ENCODE measurements at regions not wholly inside any gene's neighbourhood (a gene's known extent, or its start where the extent isn't known, plus 50 kb on each side); places are given as distances from the start of the nearest gene placed in this dataset.

DNA sequence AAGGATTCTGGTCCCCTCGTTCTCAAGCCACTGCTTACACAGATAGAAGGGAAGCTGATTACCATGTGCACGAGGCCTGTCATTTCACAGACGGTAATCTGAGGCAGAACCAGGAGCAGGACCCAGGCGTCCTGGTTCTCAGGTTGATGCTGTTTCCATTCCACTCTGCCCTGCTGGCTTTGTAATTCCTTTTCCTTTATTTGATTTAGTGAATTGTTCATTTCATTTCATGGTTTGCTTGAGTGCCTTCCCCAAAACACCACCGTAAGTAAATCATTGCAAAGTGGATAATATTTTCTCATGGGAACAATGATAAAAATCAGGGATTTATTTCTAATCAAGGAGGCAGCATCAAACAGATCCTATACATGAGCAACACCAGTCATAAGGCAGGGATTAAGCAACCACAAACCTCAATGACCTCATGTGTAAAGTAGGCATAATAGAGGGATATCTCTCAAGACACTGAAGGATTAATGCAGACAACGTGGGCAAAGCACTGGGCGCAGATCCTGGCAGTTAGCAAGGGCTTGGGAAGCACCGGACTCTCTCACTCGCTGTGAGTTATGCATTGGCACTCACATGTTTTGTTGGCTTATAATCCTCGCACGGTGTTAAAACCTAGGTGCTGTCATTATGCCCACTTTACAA, 229.5 kb upstream of the FOXQ1 start:
- Histone ChIP-seq H3K9me3 (no peaks in the 10 kb centered on the region), H3K4me1 (no peaks in the 10 kb centered on the region), H3K4me3 (no peak overlapping the region), H3K36me3 (no peaks in the 10 kb centered on the region), H3K27ac (no peak overlapping the region), H3K27me3 (no peaks in the 10 kb centered on the region)
- TF ChIP-seq, protein P1, sequence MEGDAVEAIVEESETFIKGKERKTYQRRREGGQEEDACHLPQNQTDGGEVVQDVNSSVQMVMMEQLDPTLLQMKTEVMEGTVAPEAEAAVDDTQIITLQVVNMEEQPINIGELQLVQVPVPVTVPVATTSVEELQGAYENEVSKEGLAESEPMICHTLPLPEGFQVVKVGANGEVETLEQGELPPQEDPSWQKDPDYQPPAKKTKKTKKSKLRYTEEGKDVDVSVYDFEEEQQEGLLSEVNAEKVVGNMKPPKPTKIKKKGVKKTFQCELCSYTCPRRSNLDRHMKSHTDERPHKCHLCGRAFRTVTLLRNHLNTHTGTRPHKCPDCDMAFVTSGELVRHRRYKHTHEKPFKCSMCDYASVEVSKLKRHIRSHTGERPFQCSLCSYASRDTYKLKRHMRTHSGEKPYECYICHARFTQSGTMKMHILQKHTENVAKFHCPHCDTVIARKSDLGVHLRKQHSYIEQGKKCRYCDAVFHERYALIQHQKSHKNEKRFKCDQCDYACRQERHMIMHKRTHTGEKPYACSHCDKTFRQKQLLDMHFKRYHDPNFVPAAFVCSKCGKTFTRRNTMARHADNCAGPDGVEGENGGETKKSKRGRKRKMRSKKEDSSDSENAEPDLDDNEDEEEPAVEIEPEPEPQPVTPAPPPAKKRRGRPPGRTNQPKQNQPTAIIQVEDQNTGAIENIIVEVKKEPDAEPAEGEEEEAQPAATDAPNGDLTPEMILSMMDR (IDR thresholded peaks at IDR 0.05), result no peak
- intact Hi-C loops (cut with DNase I; ENCODE audit: low total_unique reads), result no loop called here
- DNase-seq, result no peak

- H3K27me3 ChIP-seq, result peaks cover 0 to 3% of the 10 kb centered on the region in 2 donors
- no peaks in the 10 kb centered on the region for H3K9me3 ChIP-seq
- DNase-seq, result no peak
- H3K27ac ChIP-seq, result no peak overlapping the region
- no peaks in the 10 kb centered on the region for H3K4me1 ChIP-seq
- no peak overlapping the region for H3K4me3 ChIP-seq
- intact Hi-C loops (cut with DNase I; ENCODE audit: low total_unique reads), result no loop called here
- no peaks in the 10 kb centered on the region for H3K36me3 ChIP-seq
- TF ChIP-seq, protein P1 (IDR thresholded peaks at IDR 0.05), result no peak
Observed at GRCh38 chr6:1081551-1082284, 230.2 kb upstream of the FOXQ1 start.

GRCh38 chr6:1080453-1081337, 231.2 kb upstream of the FOXQ1 start:
- TF ChIP-seq, protein P1 (IDR thresholded peaks at IDR 0.05), result no peak
- no peak overlapping the region for H3K27ac ChIP-seq
- no peaks in the 10 kb centered on the region for H3K4me1 ChIP-seq
- intact Hi-C loops (cut with DNase I; ENCODE audit: low total_unique reads), result no loop called here
- no peaks in the 10 kb centered on the region for H3K36me3 ChIP-seq
- DNase-seq, result no peak
- H3K9me3 ChIP-seq, result no peaks in the 10 kb centered on the region
- no peak overlapping the region for H3K4me3 ChIP-seq
- H3K27me3 ChIP-seq, result peaks cover 0 to 7% of the 10 kb centered on the region in 2 donors

DNA sequence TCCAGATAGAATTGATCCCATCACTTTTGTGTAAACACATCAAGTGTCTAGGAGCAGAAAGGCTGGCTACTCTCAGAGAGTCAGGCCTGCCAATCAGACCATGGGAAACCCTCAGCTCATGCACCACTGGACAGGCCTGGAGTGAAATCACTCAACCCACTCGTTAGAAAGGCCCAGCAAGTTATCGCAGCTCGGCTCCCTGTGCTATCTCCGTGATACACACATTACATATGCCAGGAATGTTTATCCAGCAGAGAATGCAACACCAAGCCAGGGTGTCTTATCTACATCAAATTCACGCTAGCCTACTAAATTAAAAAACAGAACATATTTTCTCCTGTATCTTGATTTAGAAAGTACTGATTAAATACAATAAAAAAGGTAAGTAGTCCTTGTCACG, 232.4 kb upstream of the FOXQ1 start:
- intact Hi-C loops (cut with DNase I; ENCODE audit: low total_unique reads), result no loop called here
- no peak overlapping the region for H3K4me3 ChIP-seq
- H3K27me3 ChIP-seq, result peaks cover 0 to 7% of the 10 kb centered on the region in 2 donors
- H3K36me3 ChIP-seq, result no peaks in the 10 kb centered on the region
- no peak for DNase-seq
- TF ChIP-seq, protein P1 (IDR thresholded peaks at IDR 0.05), result no peak
- H3K4me1 ChIP-seq, result no peaks in the 10 kb centered on the region
- H3K27ac ChIP-seq, result no peak overlapping the region
- H3K9me3 ChIP-seq, result no peaks in the 10 kb centered on the region

DNA sequence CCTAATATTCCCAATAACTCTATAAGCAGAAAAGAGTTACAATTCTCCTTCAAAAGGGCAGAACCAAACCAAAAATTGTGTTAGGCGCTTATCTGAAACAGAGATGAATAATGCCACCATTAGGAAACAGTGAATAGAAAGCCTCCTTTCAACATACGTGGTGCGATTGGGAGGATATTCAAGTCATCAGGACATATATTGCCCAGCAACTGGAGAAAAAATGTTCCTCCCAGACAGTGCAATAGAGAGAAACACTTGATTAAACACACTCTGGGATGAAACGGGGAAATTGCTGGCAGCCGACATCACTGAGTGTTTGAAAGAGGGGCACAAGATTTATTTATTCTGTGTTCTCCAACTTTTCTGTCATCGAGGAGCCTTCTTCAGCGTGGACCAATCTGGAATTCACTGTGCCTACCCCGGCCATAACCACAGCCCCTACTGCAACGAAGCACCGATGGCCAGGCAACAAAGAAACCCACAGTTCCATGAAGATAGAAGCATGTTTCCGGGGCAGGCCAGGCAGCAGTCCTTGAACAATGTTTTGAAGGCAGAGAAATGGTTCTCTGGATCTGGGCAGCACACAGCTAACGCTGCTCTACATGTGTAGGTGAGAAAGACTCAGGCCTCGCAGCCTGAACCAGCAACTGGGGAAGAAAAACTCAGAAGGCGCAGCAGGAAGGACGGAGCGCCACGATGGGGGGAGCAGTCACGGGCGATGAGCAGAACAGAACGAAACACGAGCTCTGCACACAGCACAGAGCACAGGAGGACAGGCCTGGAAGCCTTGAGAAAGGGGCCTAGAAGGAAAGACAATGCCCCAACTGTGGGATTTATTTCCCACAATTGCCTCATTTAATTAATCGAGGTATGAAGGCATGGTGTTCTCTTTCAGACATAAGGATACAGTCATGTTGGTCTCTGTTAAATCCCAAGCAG, 234.2 kb upstream of the FOXQ1 start:
- Histone ChIP-seq H3K27ac (no peak overlapping the region), H3K4me1 (no peaks in the 10 kb centered on the region), H3K27me3 (peaks cover 0 to 11% of the 10 kb centered on the region in 2 donors), H3K36me3 (no peaks in the 10 kb centered on the region), H3K9me3 (no peaks in the 10 kb centered on the region), H3K4me3 (no peak overlapping the region)
- no peak for DNase-seq
- TF ChIP-seq, protein P1 (IDR thresholded peaks at IDR 0.05), result no peak
- intact Hi-C loops (cut with DNase I; ENCODE audit: low total_unique reads), result no loop called here
